ENCODE measurements at regions not wholly inside any gene's neighbourhood (a gene's known extent, or its start where the extent isn't known, plus 50 kb on each side); places are given as distances from the start of the nearest gene placed in this dataset.
"Not testable (repeated sequence)": the region's sequence is repeated elsewhere in the genome, so short reads cannot be mapped to it uniquely, and the experiment has no call there.

- no peak overlapping the region for H3K4me3 Mint-ChIP-seq
- H3K4me1 Mint-ChIP-seq (ENCODE audit: unreplicated experiment): peaks cover 16% of the 10 kb centered on the region
- no peaks in the 10 kb centered on the region for H3K36me3 Mint-ChIP-seq
- H3K27me3 Mint-ChIP-seq: no peaks in the 10 kb centered on the region
- no peak overlapping the region for H3K27ac Mint-ChIP-seq
- DNase-seq (ENCODE audit: extremely low spot score, unreplicated experiment): no peak
- H3K9me3 Mint-ChIP-seq: peaks cover 4% of the 10 kb centered on the region
- TF ChIP-seq, protein P1, sequence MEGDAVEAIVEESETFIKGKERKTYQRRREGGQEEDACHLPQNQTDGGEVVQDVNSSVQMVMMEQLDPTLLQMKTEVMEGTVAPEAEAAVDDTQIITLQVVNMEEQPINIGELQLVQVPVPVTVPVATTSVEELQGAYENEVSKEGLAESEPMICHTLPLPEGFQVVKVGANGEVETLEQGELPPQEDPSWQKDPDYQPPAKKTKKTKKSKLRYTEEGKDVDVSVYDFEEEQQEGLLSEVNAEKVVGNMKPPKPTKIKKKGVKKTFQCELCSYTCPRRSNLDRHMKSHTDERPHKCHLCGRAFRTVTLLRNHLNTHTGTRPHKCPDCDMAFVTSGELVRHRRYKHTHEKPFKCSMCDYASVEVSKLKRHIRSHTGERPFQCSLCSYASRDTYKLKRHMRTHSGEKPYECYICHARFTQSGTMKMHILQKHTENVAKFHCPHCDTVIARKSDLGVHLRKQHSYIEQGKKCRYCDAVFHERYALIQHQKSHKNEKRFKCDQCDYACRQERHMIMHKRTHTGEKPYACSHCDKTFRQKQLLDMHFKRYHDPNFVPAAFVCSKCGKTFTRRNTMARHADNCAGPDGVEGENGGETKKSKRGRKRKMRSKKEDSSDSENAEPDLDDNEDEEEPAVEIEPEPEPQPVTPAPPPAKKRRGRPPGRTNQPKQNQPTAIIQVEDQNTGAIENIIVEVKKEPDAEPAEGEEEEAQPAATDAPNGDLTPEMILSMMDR (conservative IDR thresholded peaks at IDR 0.05): no peak
Observed at GRCh38 chr14:30242744-30243143, 315.1 kb upstream of the PRKD1 start.

GRCh38 chr14:30243207-30243606 lies 315.6 kb upstream of the PRKD1 start:
- Mint-ChIP-seq H3K27ac (no peak overlapping the region), H3K27me3 (no peaks in the 10 kb centered on the region), H3K4me1 (ENCODE audit: unreplicated experiment) (peaks cover 16% of the 10 kb centered on the region), H3K36me3 (no peaks in the 10 kb centered on the region), H3K4me3 (no peak overlapping the region), H3K9me3 (peaks cover 4% of the 10 kb centered on the region)
- TF ChIP-seq, protein P1 (conservative IDR thresholded peaks at IDR 0.05): no peak
- no peak for DNase-seq (ENCODE audit: extremely low spot score, unreplicated experiment)

DNA sequence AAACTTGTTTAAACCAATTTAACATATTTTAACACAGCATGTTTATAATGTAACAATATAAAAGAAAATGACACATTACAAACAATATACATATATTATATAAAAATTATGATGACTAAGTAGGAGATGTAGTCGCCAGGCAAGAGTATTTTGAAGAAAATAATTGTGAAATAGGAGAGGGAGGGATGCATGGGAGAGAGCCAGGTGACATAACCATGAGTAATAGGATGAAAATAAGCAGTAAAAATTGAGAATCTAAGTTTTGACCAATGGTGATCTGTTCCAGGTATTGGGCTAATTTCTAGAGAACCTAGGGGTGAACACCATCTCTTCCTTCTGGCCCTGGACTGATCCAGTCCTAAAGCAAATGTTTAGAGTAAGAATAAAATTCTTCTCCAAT lies 315.2 kb upstream of the G2E3 start:
- Mint-ChIP-seq H3K27ac (no peak overlapping the region), H3K27me3 (no peaks in the 10 kb centered on the region), H3K36me3 (no peaks in the 10 kb centered on the region), H3K9me3 (peaks cover 4% of the 10 kb centered on the region), H3K4me3 (no peak overlapping the region), H3K4me1 (ENCODE audit: unreplicated experiment) (peaks cover 16% of the 10 kb centered on the region)
- no peak for DNase-seq (ENCODE audit: extremely low spot score, unreplicated experiment)
- TF ChIP-seq, protein P1 (conservative IDR thresholded peaks at IDR 0.05): no peak

- H3K4me1 Mint-ChIP-seq (ENCODE audit: unreplicated experiment): peaks cover 12% of the 10 kb centered on the region
Observed at GRCh38 chr14:30244348-30244747, 314.6 kb upstream of the G2E3 start.

GRCh38 chr14:30251017-30251416 lies 307.9 kb upstream of the G2E3 start:
- Mint-ChIP-seq H3K4me3 (no peak overlapping the region), H3K4me1 (ENCODE audit: unreplicated experiment) (no peaks in the 10 kb centered on the region), H3K36me3 (no peaks in the 10 kb centered on the region), H3K27ac (no peak overlapping the region), H3K27me3 (no peaks in the 10 kb centered on the region), H3K9me3 (peaks cover 2% of the 10 kb centered on the region)
- no peak for DNase-seq (ENCODE audit: extremely low spot score, unreplicated experiment)
- TF ChIP-seq, protein P1 (conservative IDR thresholded peaks at IDR 0.05): no peak

More at GRCh38 chr14:30244348-30244747, 314.6 kb upstream of the G2E3 start:
- H3K4me3 Mint-ChIP-seq; DNase-seq (ENCODE audit: extremely low spot score, unreplicated experiment); H3K36me3 Mint-ChIP-seq; H3K27me3 Mint-ChIP-seq; H3K9me3 Mint-ChIP-seq; H3K27ac Mint-ChIP-seq: not testable (repeated sequence)

DNA sequence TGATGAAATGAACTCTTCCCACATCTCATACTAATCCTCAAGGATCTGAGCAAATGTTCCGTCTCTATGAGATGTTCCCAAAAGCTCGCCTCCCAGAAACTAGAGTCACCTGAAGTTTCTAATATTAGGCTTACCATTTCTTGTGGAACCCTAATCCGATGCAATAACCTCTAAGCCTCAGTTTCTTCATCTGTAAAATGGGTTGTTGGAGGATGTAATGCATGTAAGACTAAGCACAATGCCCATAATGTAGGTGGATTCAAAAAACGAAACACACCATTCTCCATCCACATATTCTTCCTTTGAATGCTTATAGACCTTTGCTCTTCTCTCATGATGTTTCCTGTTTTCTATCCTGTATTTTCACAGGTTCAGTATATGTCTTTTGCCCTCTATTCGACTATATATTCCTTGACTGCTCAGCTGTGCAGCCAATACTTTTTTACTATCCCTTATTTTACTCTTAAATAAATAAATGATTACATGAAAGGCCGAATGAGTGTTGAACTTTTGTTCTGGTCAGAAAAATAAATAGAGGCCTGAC lies 307.3 kb upstream of the G2E3 start:
- Mint-ChIP-seq H3K4me3 (no peak overlapping the region), H3K9me3 (peaks cover 8% of the 10 kb centered on the region), H3K36me3 (no peaks in the 10 kb centered on the region), H3K4me1 (ENCODE audit: unreplicated experiment) (no peaks in the 10 kb centered on the region), H3K27ac (no peak overlapping the region), H3K27me3 (no peaks in the 10 kb centered on the region)
- TF ChIP-seq, protein P1 (conservative IDR thresholded peaks at IDR 0.05): no peak
- no peak for DNase-seq (ENCODE audit: extremely low spot score, unreplicated experiment)

All from type B pancreatic cell (in vitro differentiated cells).